ENCODE measurements at regions not wholly inside any gene's neighbourhood (a gene's known extent, or its start where the extent isn't known, plus 50 kb on each side); places are given as distances from the start of the nearest gene placed in this dataset.
"Not testable (repeated sequence)": the region's sequence is repeated elsewhere in the genome, so short reads cannot be mapped to it uniquely, and the experiment has no call there.

DNA sequence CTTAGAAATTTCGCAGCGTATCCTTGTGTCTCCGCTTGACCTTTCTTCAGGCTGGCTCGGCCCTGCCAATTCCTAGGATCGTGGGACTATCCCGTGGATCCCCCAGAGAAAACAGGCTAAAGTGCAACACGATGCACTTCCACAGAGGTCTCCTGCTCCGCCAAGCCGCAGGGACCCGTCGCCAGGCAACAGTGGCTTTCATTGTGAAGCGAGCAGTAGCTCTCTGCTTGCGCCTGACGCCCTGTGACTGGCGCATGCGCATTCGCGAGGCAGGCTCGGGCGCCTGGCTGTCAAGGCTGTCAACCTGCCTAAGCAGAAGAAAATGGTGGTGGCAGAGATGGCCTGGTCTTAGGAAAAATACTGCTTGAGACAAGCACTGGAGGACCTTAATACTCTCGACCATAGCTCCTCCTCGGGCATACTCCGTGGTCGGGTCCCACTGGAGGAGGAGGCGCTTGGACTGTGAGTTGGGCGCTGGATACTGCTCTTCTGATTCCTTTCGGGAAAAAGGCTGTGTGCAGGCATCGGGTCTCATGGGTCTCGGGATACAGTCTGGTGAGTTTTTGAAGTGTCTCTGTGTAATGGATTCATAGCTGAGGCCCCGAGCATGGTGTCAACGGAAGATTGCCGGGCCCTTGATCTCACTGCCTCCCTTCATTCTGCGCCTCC lies 2336.1 kb downstream of the TP53TG3F start:
- Histone ChIP-seq H3K27me3 (ENCODE audit: control insufficient read depth, insufficient read depth, low read length) (no peaks in the 10 kb centered on the region), H3K4me3 (ENCODE audit: low read depth, low read length) (no peak overlapping the region), H3K9me3 (ENCODE audit: control insufficient read depth, insufficient read depth, low read length) (peaks cover 61% of the 10 kb centered on the region), H3K27ac (ENCODE audit: low read depth, low read length) (no peak overlapping the region)
- CTCF ChIA-PET: no interaction called here
- DNase-seq (ENCODE audit: low read depth, low spot score): no peak
- TF ChIP-seq, protein P1, sequence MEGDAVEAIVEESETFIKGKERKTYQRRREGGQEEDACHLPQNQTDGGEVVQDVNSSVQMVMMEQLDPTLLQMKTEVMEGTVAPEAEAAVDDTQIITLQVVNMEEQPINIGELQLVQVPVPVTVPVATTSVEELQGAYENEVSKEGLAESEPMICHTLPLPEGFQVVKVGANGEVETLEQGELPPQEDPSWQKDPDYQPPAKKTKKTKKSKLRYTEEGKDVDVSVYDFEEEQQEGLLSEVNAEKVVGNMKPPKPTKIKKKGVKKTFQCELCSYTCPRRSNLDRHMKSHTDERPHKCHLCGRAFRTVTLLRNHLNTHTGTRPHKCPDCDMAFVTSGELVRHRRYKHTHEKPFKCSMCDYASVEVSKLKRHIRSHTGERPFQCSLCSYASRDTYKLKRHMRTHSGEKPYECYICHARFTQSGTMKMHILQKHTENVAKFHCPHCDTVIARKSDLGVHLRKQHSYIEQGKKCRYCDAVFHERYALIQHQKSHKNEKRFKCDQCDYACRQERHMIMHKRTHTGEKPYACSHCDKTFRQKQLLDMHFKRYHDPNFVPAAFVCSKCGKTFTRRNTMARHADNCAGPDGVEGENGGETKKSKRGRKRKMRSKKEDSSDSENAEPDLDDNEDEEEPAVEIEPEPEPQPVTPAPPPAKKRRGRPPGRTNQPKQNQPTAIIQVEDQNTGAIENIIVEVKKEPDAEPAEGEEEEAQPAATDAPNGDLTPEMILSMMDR (IDR thresholded peaks at IDR 0.05; ENCODE audit: low read depth, low read length): no peak
- POLR2A ChIA-PET: no interaction called here

DNA sequence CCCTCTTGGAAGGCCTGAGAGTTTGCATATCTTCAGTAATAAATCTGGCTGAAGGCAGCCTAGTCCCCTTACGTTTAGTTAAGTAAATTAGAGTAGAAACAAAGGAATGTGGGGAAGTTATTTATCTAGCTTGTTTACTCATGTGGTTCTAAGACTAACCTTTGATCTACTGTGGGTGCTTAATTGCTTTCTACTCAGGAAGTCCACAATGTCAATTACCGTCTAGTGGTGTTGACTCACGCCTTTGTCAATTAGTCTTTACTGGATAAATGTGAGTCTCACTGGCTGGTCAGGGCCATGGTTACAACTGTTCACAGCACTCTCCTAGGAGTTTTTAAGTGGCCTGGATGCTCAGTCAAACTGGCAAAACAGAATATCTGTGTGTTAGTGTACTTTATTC lies 2338.4 kb downstream of the TP53TG3F start:
- POLR2A ChIA-PET: no interaction called here
- Histone ChIP-seq H3K9me3 (ENCODE audit: control insufficient read depth, insufficient read depth, low read length) (peaks cover 39% of the 10 kb centered on the region), H3K4me3 (ENCODE audit: low read depth, low read length) (no peak overlapping the region), H3K27ac (ENCODE audit: low read depth, low read length) (no peak overlapping the region), H3K27me3 (ENCODE audit: control insufficient read depth, insufficient read depth, low read length) (no peaks in the 10 kb centered on the region)
- TF ChIP-seq, protein P1 (IDR thresholded peaks at IDR 0.05; ENCODE audit: low read depth, low read length): no peak
- no peak for DNase-seq (ENCODE audit: low read depth, low spot score)
- CTCF ChIA-PET: no interaction called here

DNA sequence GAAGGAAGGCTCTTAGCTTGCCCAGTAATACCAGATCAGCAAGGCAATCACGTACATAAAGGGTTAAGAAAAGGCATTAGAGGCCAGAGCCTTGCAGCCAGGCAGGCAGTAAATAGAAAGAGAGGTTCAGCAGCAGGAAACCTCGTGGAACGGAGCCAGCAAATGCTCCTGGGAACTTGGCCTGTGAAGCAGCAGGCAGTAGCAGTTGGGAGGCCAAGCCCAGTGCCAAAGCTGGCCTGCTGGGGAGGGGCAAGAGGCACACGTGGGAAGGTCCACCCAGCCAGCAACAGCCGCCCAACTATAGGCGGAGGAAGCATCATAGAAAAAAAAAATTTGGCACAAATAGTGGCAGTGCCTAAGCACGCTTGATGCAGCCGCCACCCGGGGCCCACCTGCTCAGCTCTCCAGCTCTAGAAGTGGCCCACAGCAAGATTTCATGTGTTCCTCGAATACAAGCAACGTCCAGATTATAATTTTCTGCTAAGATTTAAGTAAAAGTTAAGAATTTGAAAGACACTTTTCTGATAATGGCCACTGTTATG lies 2339.5 kb downstream of the TP53TG3F start:
- CTCF ChIA-PET: no interaction called here
- Histone ChIP-seq H3K27me3 (ENCODE audit: control insufficient read depth, insufficient read depth, low read length) (no peaks in the 10 kb centered on the region), H3K4me3 (ENCODE audit: low read depth, low read length) (no peak overlapping the region), H3K27ac (ENCODE audit: low read depth, low read length) (no peak overlapping the region), H3K9me3 (ENCODE audit: control insufficient read depth, insufficient read depth, low read length) (peaks cover 30% of the 10 kb centered on the region)
- POLR2A ChIA-PET: no interaction called here
- TF ChIP-seq, protein P1 (IDR thresholded peaks at IDR 0.05; ENCODE audit: low read depth, low read length): no peak
- no peak for DNase-seq (ENCODE audit: low read depth, low spot score)

DNA sequence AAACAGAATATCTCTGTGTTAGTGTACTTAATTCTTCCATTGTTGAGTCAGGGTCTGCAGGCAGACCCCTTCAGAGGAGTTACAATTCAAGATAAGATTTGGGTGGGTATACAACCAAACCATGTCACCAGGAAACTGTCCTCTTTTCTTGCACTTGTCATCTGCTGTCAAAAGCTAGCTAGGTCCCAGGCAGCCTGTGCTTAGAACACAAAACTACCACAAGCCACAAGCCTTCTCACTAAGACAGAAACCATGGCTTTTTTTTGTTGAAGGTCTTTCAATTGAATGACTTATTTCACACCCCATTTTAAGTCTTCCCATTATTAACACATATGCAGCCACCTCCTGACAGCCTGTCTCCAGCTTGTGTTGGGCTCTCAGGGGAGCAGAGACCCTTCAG lies 2345.1 kb downstream of the TP53TG3F start:
- H3K27ac ChIP-seq (ENCODE audit: low read depth, low read length); DNase-seq (ENCODE audit: low read depth, low spot score); CTCF ChIA-PET; H3K27me3 ChIP-seq (ENCODE audit: control insufficient read depth, insufficient read depth, low read length); H3K4me3 ChIP-seq (ENCODE audit: low read depth, low read length); POLR2A ChIA-PET: not testable (repeated sequence)
- H3K9me3 ChIP-seq (ENCODE audit: control insufficient read depth, insufficient read depth, low read length): peaks cover 17% of the 10 kb centered on the region

DNA sequence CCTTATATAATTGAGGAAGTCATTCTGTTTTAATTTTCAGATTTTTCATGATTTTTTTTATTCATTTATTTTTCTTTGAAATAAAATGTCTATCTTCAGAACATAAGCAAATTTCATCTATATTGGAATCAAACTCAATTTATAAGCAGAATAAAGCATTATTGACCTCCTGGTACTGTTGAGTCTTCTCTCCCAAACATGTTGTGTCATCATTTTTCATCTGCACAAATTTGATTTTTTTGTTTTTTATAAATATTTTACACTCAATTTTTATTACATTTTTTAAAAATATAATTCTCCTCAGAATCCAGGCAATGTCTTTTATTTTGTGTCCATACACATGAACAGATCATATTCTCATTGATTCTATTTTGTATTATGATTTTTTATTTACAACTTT lies 2363.9 kb downstream of the TP53TG3F start:
- POLR2A ChIA-PET: no interaction called here
- H3K27me3 ChIP-seq (ENCODE audit: control insufficient read depth, insufficient read depth, low read length): no peaks in the 10 kb centered on the region
- peaks cover 4% of the 10 kb centered on the region; the same call in 1 of the 2 replicates for H3K9me3 ChIP-seq (ENCODE audit: control insufficient read depth, insufficient read depth, low read length)
- no peak for DNase-seq (ENCODE audit: low read depth, low spot score)
- TF ChIP-seq, protein P1 (IDR thresholded peaks at IDR 0.05; ENCODE audit: low read depth, low read length): no peak
- CTCF ChIA-PET: no interaction called here
- H3K4me3 ChIP-seq (ENCODE audit: low read depth, low read length): no peak overlapping the region
- no peak overlapping the region for H3K27ac ChIP-seq (ENCODE audit: low read depth, low read length)
